SK-N-SH (cell line): ENCODE measurements at regions not wholly inside any gene's neighbourhood (a gene's known extent, or its start where the extent isn't known, plus 50 kb on each side); places are given as distances from the start of the nearest gene placed in this dataset.

Source experiments
- CTCF ChIA-PET: fragments of 300-600, 350-600 bp; formaldehyde crosslinking; extraction: SDS; loops from one replicate; lab custom pipeline; 2021; lab: Yijun Ruan, JAX
- POLR2A ChIA-PET: fragments of 350-600 bp; sonication (Branson Sonifier 250); formaldehyde crosslinking; extraction: SDS; loops from one replicate; lab custom pipeline; 2020; ENCODE audit warnings: antibody characterized with exemption, inconsistent platforms; lab: Yijun Ruan, JAX
- DNase-seq: peaks from one replicate; pipeline ENCODE4 v3.0.0; 2012
- H2AFZ ChIP-seq: fragments of 200-600 bp; sonication (generic); 2 replicates; pipeline ENCODE4 v1.8.1; 2016; ENCODE audit warnings: antibody characterized with exemption, mild to moderate bottlenecking, low read depth
- H3F3A ChIP-seq: fragments of 200-600 bp; sonication (generic); replicated peaks from 2 replicates; pipeline ENCODE3; 2016; ENCODE audit warnings: antibody characterized with exemption, mild to moderate bottlenecking; ENCODE audit not compliant: insufficient read depth
- H3K27ac ChIP-seq, 2 experiments: fragments of 200-500 bp in 1 of 2; fragments of 200-600 bp in 1 of 2; sonication (Bioruptor generic) in 1 of 2; sonication (generic), shearing (Covaris generic) in 1 of 2; 2 replicates each; pipeline versions ENCODE4 v1.5.1 to v1.6.1; 2014 to 2016; ENCODE audit warnings: low read depth in 2 of 2, inconsistent platforms in 1 of 2, low read length in 1 of 2, mild to moderate bottlenecking in 1 of 2, mixed read lengths in 1 of 2
- H3K27me3 ChIP-seq: fragments of 200-600 bp; sonication (generic), shearing (Covaris generic); 2 replicates; pipeline ENCODE4 v1.6.1; 2016; ENCODE audit warnings: mixed run types; ENCODE audit not compliant: insufficient read depth
- H3K36me3 ChIP-seq, 2 experiments: fragments of 200-500 bp in 1 of 2; fragments of 200-600 bp in 1 of 2; sonication (Bioruptor generic) in 1 of 2; sonication (generic) in 1 of 2; replicated peaks in 1 of 2; 2 replicates each; pipeline versions ENCODE3 to v1.5.1; 2014 to 2016; ENCODE audit warnings: low read length in 1 of 2, mild to moderate bottlenecking in 1 of 2; ENCODE audit not compliant: insufficient read depth in 2 of 2, control insufficient read depth in 1 of 2
- H3K4me1 ChIP-seq, 2 experiments: fragments of 200-500 bp in 1 of 2; fragments of 200-600 bp in 1 of 2; sonication (Bioruptor generic) in 1 of 2; sonication (generic), shearing (Covaris generic) in 1 of 2; 2 replicates each; pipeline versions ENCODE4 v1.5.1 to v1.6.1; 2014 to 2016; ENCODE audit warnings: low read depth in 1 of 2, low read length in 1 of 2, mixed run types in 1 of 2; ENCODE audit not compliant: insufficient read depth in 2 of 2, control insufficient read depth in 1 of 2
- H3K4me2 ChIP-seq: fragments of 200-600 bp; sonication (generic), shearing (Covaris generic); 2 replicates; pipeline ENCODE4 v1.6.1; 2017; ENCODE audit warnings: mixed run types
- H3K4me3 ChIP-seq, 2 experiments: fragments of 200-500 bp in 1 of 2; fragments of 200-600 bp in 1 of 2; sonication (Bioruptor generic) in 1 of 2; sonication (generic), shearing (Covaris generic) in 1 of 2; 2 replicates each; pipeline versions ENCODE4 v1.5.1 to v1.8.1; 2014 to 2016; ENCODE audit warnings: low read depth in 2 of 2, inconsistent platforms in 1 of 2, low read length in 1 of 2, mild to moderate bottlenecking in 1 of 2, mixed read lengths in 1 of 2, moderate library complexity in 1 of 2
- H3K79me2 ChIP-seq: fragments of 200-600 bp; sonication (generic); 2 replicates; pipeline ENCODE4 v1.8.1; 2017; ENCODE audit warnings: mild to moderate bottlenecking; ENCODE audit not compliant: insufficient read depth
- H3K9ac ChIP-seq: fragments of 200-600 bp; sonication (generic); 2 replicates; pipeline ENCODE4 v1.6.1; 2017; ENCODE audit warnings: mixed run types
- H3K9me2 ChIP-seq: fragments of 200-600 bp; sonication (generic); 2 replicates; pipeline ENCODE4 v1.6.1; 2017; ENCODE audit warnings: mixed run types
- H3K9me3 ChIP-seq: fragments of 200-600 bp; sonication (generic); 2 replicates; pipeline ENCODE4 v1.6.1; 2017; ENCODE audit warnings: mixed run types, mild to moderate bottlenecking, moderate library complexity
- H4K20me1 ChIP-seq: fragments of 200-600 bp; sonication (generic); 2 replicates; pipeline ENCODE4 v1.6.1; 2017; ENCODE audit warnings: mild to moderate bottlenecking, mixed run types; ENCODE audit not compliant: insufficient read depth
- CHD2 ChIP-seq: fragments of 150-350 bp; IDR thresholded peaks from 2 replicates; pipeline ENCODE4 v1.6.1; 2018; ENCODE audit warnings: low read length; ENCODE audit not compliant: partially characterized antibody
- EP300 ChIP-seq, 2 experiments: IDR thresholded peaks; 2 replicates each; pipeline versions ENCODE4 v1.4.0 to v1.6.1; 2012; ENCODE audit warnings: borderline replicate concordance in 1 of 2, low read depth in 1 of 2, low read length in 1 of 2
- EZH2phosphoT487 ChIP-seq: fragments of 200-600 bp; sonication (generic); IDR thresholded peaks from 2 replicates; pipeline ENCODE4 v1.6.1; 2017; ENCODE audit warnings: low read depth, mixed run types, mild to moderate bottlenecking, antibody characterized with exemption, moderate library complexity, borderline replicate concordance
- FOSL2 ChIP-seq: IDR thresholded peaks from 2 replicates; pipeline ENCODE4 v1.4.0; 2012; ENCODE audit warnings: low read depth, mild to moderate bottlenecking, moderate library complexity, borderline replicate concordance
- GATA2 ChIP-seq: sonication (generic); formaldehyde crosslinking; IDR thresholded peaks from 2 replicates; pipeline ENCODE4 v1.5.0; 2020; ENCODE audit warnings: mild to moderate bottlenecking, missing genetic modification reagents
- MEF2A ChIP-seq: IDR thresholded peaks from 2 replicates; pipeline ENCODE4 v1.4.0; 2012; ENCODE audit warnings: low read depth, borderline replicate concordance
- MXI1 ChIP-seq: IDR thresholded peaks from 2 replicates; pipeline ENCODE4 v1.6.1; 2012; ENCODE audit warnings: mild to moderate bottlenecking, low read depth, low read length, improper control_type of control experiment
- POLR2AphosphoS5 ChIP-seq: IDR thresholded peaks from 2 replicates; pipeline ENCODE4 v1.6.1; 2012; ENCODE audit warnings: low read depth, low read length
- RAD21 ChIP-seq: IDR thresholded peaks from 2 replicates; pipeline ENCODE4 v1.6.1; 2012; ENCODE audit warnings: mild to moderate bottlenecking, low read length
- RXRA ChIP-seq: IDR thresholded peaks from 2 replicates; pipeline ENCODE4 v1.4.0; 2012; ENCODE audit warnings: low read depth, mild to moderate bottlenecking, borderline replicate concordance
- SIN3A ChIP-seq: IDR thresholded peaks from 2 replicates; pipeline ENCODE4 v1.6.1; 2012; ENCODE audit warnings: low read depth, mild to moderate bottlenecking, low read length, moderate library complexity, borderline replicate concordance
- TAF1 ChIP-seq: IDR thresholded peaks from 2 replicates; pipeline ENCODE4 v1.6.1; 2012; ENCODE audit warnings: low read depth, mild to moderate bottlenecking, low read length, moderate library complexity, borderline replicate concordance
- TEAD4 ChIP-seq: IDR thresholded peaks from 2 replicates; pipeline ENCODE4 v1.4.0; 2012; ENCODE audit warnings: mild to moderate bottlenecking, borderline replicate concordance; ENCODE audit not compliant: insufficient read depth
- USF1 ChIP-seq: IDR thresholded peaks from 2 replicates; pipeline ENCODE4 v1.4.0; 2012; ENCODE audit warnings: low read depth, borderline replicate concordance
- ZBTB33 ChIP-seq: IDR thresholded peaks from 2 replicates; pipeline ENCODE4 v1.4.0; 2012; ENCODE audit warnings: low read depth, borderline replicate concordance
- WGBS: methylation state at CpG from one replicate; pipeline ENCODE4 v1.1.6; 2017; ENCODE audit warnings: low lambda C conversion rate; 5-methylcytosine and 5-hydroxymethylcytosine counted together
- TF ChIP-seq, protein P1 (sequence below): fragments of 150-350 bp; IDR thresholded peaks from 2 replicates; pipeline ENCODE4 v1.6.1; 2017; ENCODE audit warnings: antibody characterized with exemption, low read length, low read depth, borderline replicate concordance
- TF ChIP-seq, protein P2 (sequence below): fragments of 200-600 bp; sonication (generic); IDR thresholded peaks from 2 replicates; pipeline ENCODE4 v1.6.1; 2017; ENCODE audit warnings: antibody characterized with exemption, mild to moderate bottlenecking, moderate library complexity

DNA sequence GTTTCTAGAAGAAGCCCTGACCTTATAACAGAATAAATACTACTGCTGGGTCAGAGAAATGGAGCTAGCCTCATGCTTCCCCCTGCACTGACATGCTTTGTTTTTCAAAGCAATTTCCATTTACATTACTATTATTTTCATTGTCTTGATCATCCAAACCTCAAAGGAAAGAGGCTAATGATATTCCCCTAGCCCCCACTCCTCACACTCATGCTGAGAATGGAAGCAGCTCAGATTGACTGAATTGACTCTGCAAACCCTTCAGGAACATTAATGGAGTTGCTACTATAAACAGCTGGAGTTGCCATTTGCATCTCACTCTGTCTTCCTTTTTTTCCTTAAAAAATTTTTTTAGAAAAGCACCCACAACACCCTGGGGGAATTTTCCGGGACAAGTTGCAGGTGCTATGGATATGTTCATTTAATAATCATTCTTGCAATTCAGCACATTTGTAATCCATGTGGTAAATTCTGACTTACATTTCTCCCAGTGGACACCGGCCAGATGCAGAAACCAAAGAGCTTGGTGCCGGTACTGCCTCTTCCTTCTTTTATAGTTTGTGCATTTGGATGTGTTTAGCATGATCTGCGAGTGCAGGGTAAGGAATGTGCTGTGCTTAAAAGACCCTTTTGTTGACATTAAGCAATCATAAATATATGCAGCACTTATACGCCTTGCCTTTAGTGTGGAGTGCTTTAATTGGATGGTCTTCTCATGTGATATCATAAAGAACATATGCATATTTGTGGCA lies 103.3 kb upstream of the OSR1 start:
- Histone ChIP-seq H3K4me2 (no peak overlapping the region), H3K27ac (no peak overlapping the region), H3K27me3 (peaks cover 22% of the 10 kb centered on the region; the same call in 1 of the 2 replicates), H3K9me2 (no peaks in the 10 kb centered on the region), H3K9ac (no peak overlapping the region), H3K9me3 (no peaks in the 10 kb centered on the region), H3F3A (no peaks in the 10 kb centered on the region), H4K20me1 (no peaks in the 10 kb centered on the region), H3K36me3 (no peaks in the 10 kb centered on the region), H3K79me2 (no peaks in the 10 kb centered on the region), H2AFZ (no peak overlapping the region), H3K4me1 (no peaks in the 10 kb centered on the region), H3K4me3 (no peak overlapping the region)
- CTCF ChIA-PET, result no interaction called here
- TF ChIP-seq EP300 (IDR thresholded peaks at IDR 0.05; ENCODE audit: borderline replicate concordance in 1 of 2, low read depth in 1 of 2, low read length in 1 of 2), result no peak
- TF ChIP-seq MXI1, result no peak
- no peak for TF ChIP-seq TEAD4
- TF ChIP-seq RXRA, result no peak
- DNase-seq, result no peak
- POLR2A ChIA-PET, result no interaction called here
- 11% methylated on average over 5 of the region's 5 CpGs for WGBS

GRCh38 chr2:19460761-19461160 lies 102.3 kb upstream of the OSR1 start:
- CTCF ChIA-PET, result no interaction called here
- no peaks in the 10 kb centered on the region for H3K4me1 ChIP-seq
- H3K79me2 ChIP-seq, result no peaks in the 10 kb centered on the region
- H3K27me3 ChIP-seq, result peaks cover 22% of the 10 kb centered on the region; the same call in 1 of the 2 replicates
- H3K4me2 ChIP-seq, result no peak overlapping the region
- H3K27ac ChIP-seq, result no peak overlapping the region
- H2AFZ ChIP-seq, result no peak overlapping the region
- 31% methylated on average over 5 of the region's 5 CpGs for WGBS
- H3K4me3 ChIP-seq, result no peak overlapping the region
- no peak for DNase-seq
- TF ChIP-seq POLR2AphosphoS5 (no peak), ZBTB33 (no peak), GATA2 (CRISPR knock-in tag) (no peak), FOSL2 (no peak), MEF2A (no peak), TEAD4 (no peak), SIN3A (no peak), CHD2 (no peak), USF1 (no peak), EZH2phosphoT487 (no peak), RAD21 (no peak), TAF1 (no peak)
- TF ChIP-seq, protein P1, sequence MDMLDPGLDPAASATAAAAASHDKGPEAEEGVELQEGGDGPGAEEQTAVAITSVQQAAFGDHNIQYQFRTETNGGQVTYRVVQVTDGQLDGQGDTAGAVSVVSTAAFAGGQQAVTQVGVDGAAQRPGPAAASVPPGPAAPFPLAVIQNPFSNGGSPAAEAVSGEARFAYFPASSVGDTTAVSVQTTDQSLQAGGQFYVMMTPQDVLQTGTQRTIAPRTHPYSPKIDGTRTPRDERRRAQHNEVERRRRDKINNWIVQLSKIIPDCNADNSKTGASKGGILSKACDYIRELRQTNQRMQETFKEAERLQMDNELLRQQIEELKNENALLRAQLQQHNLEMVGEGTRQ, result no peak
- TF ChIP-seq, protein P2, sequence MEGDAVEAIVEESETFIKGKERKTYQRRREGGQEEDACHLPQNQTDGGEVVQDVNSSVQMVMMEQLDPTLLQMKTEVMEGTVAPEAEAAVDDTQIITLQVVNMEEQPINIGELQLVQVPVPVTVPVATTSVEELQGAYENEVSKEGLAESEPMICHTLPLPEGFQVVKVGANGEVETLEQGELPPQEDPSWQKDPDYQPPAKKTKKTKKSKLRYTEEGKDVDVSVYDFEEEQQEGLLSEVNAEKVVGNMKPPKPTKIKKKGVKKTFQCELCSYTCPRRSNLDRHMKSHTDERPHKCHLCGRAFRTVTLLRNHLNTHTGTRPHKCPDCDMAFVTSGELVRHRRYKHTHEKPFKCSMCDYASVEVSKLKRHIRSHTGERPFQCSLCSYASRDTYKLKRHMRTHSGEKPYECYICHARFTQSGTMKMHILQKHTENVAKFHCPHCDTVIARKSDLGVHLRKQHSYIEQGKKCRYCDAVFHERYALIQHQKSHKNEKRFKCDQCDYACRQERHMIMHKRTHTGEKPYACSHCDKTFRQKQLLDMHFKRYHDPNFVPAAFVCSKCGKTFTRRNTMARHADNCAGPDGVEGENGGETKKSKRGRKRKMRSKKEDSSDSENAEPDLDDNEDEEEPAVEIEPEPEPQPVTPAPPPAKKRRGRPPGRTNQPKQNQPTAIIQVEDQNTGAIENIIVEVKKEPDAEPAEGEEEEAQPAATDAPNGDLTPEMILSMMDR, result no peak
- H4K20me1 ChIP-seq, result no peaks in the 10 kb centered on the region
- H3K9ac ChIP-seq, result no peak overlapping the region
- H3K9me2 ChIP-seq, result no peaks in the 10 kb centered on the region
- no peaks in the 10 kb centered on the region for H3F3A ChIP-seq
- POLR2A ChIA-PET, result no interaction called here
- H3K36me3 ChIP-seq, result no peaks in the 10 kb centered on the region
- H3K9me3 ChIP-seq, result no peaks in the 10 kb centered on the region
